Stomach (tissue), 8 donors: ENCODE measurements at regions not wholly inside any gene's neighbourhood (a gene's known extent, or its start where the extent isn't known, plus 50 kb on each side); places are given as distances from the start of the nearest gene placed in this dataset.

Source experiments
- DNase-seq, 2 donors: peaks; one replicate each; pipeline versions ENCODE4 v3.0.0 to v3.0.0-alpha.2; 2013 to 2019
- H3K27ac ChIP-seq, 5 donors: fragments of 200-600 bp in 4 of 5; sonication (generic) in 4 of 5; one replicate each; pipeline ENCODE4 v1.5.1; 2013 to 2019; ENCODE audit warnings: mild to moderate bottlenecking in 1 of 5, moderate library complexity in 1 of 5
- H3K27me3 ChIP-seq, 3 donors: fragments of 200-600 bp; sonication (generic); one replicate each; pipeline ENCODE4 v1.5.1; 2017 to 2019; ENCODE audit warnings: mixed run types in 1 of 3
- H3K36me3 ChIP-seq, 4 donors: fragments of 200-600 bp; sonication (generic); 1 replicate in 3 of 4; 2 replicates in 1 of 4; pipeline ENCODE4 v1.5.1; 2016 to 2019
- H3K4me1 ChIP-seq, 4 donors: fragments of 200-600 bp; sonication (generic); one replicate each; pipeline ENCODE4 v1.5.1; 2016 to 2019
- H3K4me3 ChIP-seq, 4 donors: fragments of 200-600 bp; sonication (generic) in 3 of 4; one replicate each; pipeline ENCODE4 v1.5.1; 2016 to 2019; ENCODE audit warnings: mild to moderate bottlenecking in 1 of 4
- H3K9me3 ChIP-seq, 4 donors: fragments of 200-600 bp; sonication (generic); one replicate each; pipeline ENCODE4 v1.5.1; 2016 to 2019
- CTCF ChIP-seq, 7 experiments: fragments of 450-650 bp in 4 of 7; fragments of 200-600 bp in 3 of 7; sonication (generic) in 3 of 7; IDR thresholded peaks; one replicate each; pipeline ENCODE4 v1.5.1; 2016 to 2019; ENCODE audit warnings: antibody characterized with exemption in 7 of 7, control low read depth in 2 of 7, mild to moderate bottlenecking in 1 of 7
- EP300 ChIP-seq: sonication (generic); formaldehyde crosslinking; IDR thresholded peaks from one replicate; pipeline ENCODE4 v1.6.1; 2017; ENCODE audit warnings: antibody characterized with exemption
- POLR2A ChIP-seq, 4 donors: fragments of 450-650 bp; IDR thresholded peaks; one replicate each; pipeline ENCODE4 v1.6.1; 2016; ENCODE audit warnings: antibody characterized with exemption in 4 of 4, control low read depth in 2 of 4, mild to moderate bottlenecking in 1 of 4, moderate library complexity in 1 of 4
- POLR2AphosphoS5 ChIP-seq, 3 donors: sonication (generic); formaldehyde crosslinking; IDR thresholded peaks; one replicate each; pipeline ENCODE4 v1.6.1; 2016; ENCODE audit warnings: antibody characterized with exemption in 3 of 3
- WGBS, 5 donors: extraction: QIAGEN DNeasy Blood & Tissue Kit in 3 of 5; methylation state at CpG; one replicate each; pipeline versions ENCODE4 v1.1.5 to v1.1.7; 2013 to 2018; 5-methylcytosine and 5-hydroxymethylcytosine counted together
- intact Hi-C: fragments of 100-400 bp; cut with DNase I; formaldehyde crosslinking; loops from one replicate; pipeline ENCODE4 v1.15.1; 2023; ENCODE audit warnings: low total_unique reads
- donor health status: healthy with polysubstance abuse.
- donor health status: Bipolar disorder and iron deficiency.
- donor health status: healthy.

- H3K4me1 ChIP-seq: no peaks in the 10 kb centered on the region
- H3K27ac ChIP-seq: no peak overlapping the region
- no peak overlapping the region for H3K4me3 ChIP-seq
- TF ChIP-seq POLR2A (IDR thresholded peaks at IDR 0.05): no peak
- 92 to 94% (median 94%) methylated on average over 4 of the region's 4 CpGs for WGBS, 5 donors
- H3K27me3 ChIP-seq: no peaks in the 10 kb centered on the region
- no peaks in the 10 kb centered on the region for H3K36me3 ChIP-seq
- no peaks in the 10 kb centered on the region for H3K9me3 ChIP-seq
- DNase-seq: no peak
- intact Hi-C loops: no loop called here
Measured at GRCh38 chr2:34126279-34126678, 527.2 kb upstream of the FAM98A start.

- Histone ChIP-seq H3K4me3 (no peak overlapping the region), H3K27ac (no peak overlapping the region), H3K4me1 (no peaks in the 10 kb centered on the region), H3K9me3 (no peaks in the 10 kb centered on the region), H3K36me3 (no peaks in the 10 kb centered on the region), H3K27me3 (no peaks in the 10 kb centered on the region)
- WGBS, 5 donors: 46 to 57% (median 51%) methylated on average over 7 of the region's 7 CpGs
- intact Hi-C loops: no loop called here
- no peak for DNase-seq
- TF ChIP-seq POLR2A (IDR thresholded peaks at IDR 0.05): no peak
- no peak for TF ChIP-seq EP300
- no peak for TF ChIP-seq POLR2AphosphoS5 (IDR thresholded peaks at IDR 0.05)
- TF ChIP-seq CTCF (IDR thresholded peaks at IDR 0.05): no peak
Measured at GRCh38 chr2:34123996-34124785, 525.1 kb upstream of the FAM98A start.

- no peak for TF ChIP-seq EP300
- no peak for TF ChIP-seq CTCF (IDR thresholded peaks at IDR 0.05)
- no peak for TF ChIP-seq POLR2AphosphoS5 (IDR thresholded peaks at IDR 0.05)
- TF ChIP-seq POLR2A (IDR thresholded peaks at IDR 0.05): no peak
- H3K4me1 ChIP-seq: no peaks in the 10 kb centered on the region
- no peak overlapping the region for H3K4me3 ChIP-seq
- no peak for DNase-seq
- intact Hi-C loops: no loop called here
- H3K27ac ChIP-seq: no peak overlapping the region
- WGBS, 5 donors: 45 to 63% (median 60%) methylated on average over 3 of the region's 3 CpGs
- H3K27me3 ChIP-seq: no peaks in the 10 kb centered on the region
- no peaks in the 10 kb centered on the region for H3K9me3 ChIP-seq
- H3K36me3 ChIP-seq: no peaks in the 10 kb centered on the region
Measured at GRCh38 chr2:34121076-34121475, 522.0 kb upstream of the FAM98A start.

GRCh38 chr2:34115076-34115475 is 516.0 kb upstream of the FAM98A start:
- 23 to 50% (median 44%) methylated on average over 1 of the region's 1 CpG for WGBS, 5 donors
- DNase-seq: no peak
- no peak for TF ChIP-seq POLR2AphosphoS5 (IDR thresholded peaks at IDR 0.05)
- TF ChIP-seq POLR2A (IDR thresholded peaks at IDR 0.05): no peak
- TF ChIP-seq EP300: no peak
- TF ChIP-seq CTCF (IDR thresholded peaks at IDR 0.05): no peak

GRCh38 chr2:34112161-34112560 is 513.1 kb upstream of the FAM98A start:
- H3K27me3 ChIP-seq: no peaks in the 10 kb centered on the region
- no peaks in the 10 kb centered on the region for H3K9me3 ChIP-seq
- no peak overlapping the region for H3K4me3 ChIP-seq
- no peak for TF ChIP-seq POLR2A (IDR thresholded peaks at IDR 0.05)
- no peak for TF ChIP-seq POLR2AphosphoS5 (IDR thresholded peaks at IDR 0.05)
- no peak for TF ChIP-seq EP300
- TF ChIP-seq CTCF (IDR thresholded peaks at IDR 0.05): no peak
- no peaks in the 10 kb centered on the region for H3K36me3 ChIP-seq
- 72 to 80% (median 73%) methylated on average over 1 of the region's 1 CpG for WGBS, 5 donors
- no peak for DNase-seq
- no peaks in the 10 kb centered on the region for H3K4me1 ChIP-seq
- intact Hi-C loops: no loop called here
- no peak overlapping the region for H3K27ac ChIP-seq

More at GRCh38 chr2:34115076-34115475, 516.0 kb upstream of the FAM98A start:
- Histone ChIP-seq H3K4me3 (no peak overlapping the region), H3K9me3 (no peaks in the 10 kb centered on the region), H3K4me1 (no peaks in the 10 kb centered on the region), H3K27me3 (no peaks in the 10 kb centered on the region), H3K27ac (no peak overlapping the region), H3K36me3 (no peaks in the 10 kb centered on the region)
- intact Hi-C loops: no loop called here
